ENCODE measurements at regions not wholly inside any gene's neighbourhood (a gene's known extent, or its start where the extent isn't known, plus 50 kb on each side); places are given as distances from the start of the nearest gene placed in this dataset.

DNA sequence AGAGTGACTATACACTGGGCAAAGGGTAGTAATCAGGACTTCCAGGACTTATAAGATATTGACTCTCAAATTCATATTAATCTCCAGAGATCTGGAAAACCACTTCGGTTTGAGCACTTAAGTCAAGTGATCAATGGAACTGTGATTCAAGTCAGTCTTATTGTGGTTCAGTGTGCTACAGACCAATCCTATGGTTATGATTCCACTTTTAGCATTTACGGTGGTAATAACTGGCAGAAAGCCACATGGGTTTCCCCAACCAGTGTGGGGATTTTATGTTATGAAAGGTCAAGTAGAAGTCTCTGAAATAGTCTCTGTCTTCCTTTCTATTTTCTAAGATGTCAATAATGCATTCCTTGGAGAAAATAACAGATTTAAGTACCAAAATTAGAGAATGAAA, 151.3 kb upstream of the NEGR1 start:
- dilution Hi-C loops (cut with MboI; ENCODE audit: extremely low pct_ligation_motif_present, low sequenced_read_pairs) = no loop called here
- H2AFZ ChIP-seq (ENCODE audit: low read depth, low read length) = no peak overlapping the region

DNA sequence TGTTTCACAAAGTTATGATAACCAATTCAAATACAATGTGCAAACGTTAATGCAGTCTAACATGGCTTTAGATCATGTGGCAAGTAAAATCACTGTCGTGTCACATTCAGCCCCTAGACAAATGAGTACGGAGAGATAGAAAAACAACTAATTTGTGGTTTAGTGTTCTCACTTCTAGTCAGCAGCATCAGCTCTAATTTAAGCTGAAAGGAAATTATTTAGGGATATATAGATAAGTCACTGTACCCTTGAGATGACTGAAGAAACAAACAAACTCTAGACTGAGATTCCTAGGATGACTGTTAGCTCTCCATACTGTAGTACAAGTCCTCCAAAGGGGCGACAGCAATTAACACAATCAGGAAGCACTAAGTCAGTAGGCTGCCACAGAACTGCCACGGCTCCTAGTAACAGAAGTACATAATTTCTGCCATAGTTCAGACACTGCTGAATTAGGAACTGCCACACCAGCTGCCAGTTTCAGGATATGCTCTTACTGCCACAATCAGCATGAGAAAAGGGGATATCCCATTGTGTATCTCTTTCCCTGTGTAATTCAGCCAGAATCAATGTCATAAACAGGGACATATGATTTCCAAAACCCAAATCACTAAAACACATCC, 150.4 kb upstream of the NEGR1 start:
- Histone ChIP-seq H2AFZ (ENCODE audit: low read depth, low read length) (no peak overlapping the region), H3K9me1 (replicated peaks; ENCODE audit: control insufficient read depth, extremely low read depth, insufficient read depth, low read length) (no peaks in the 10 kb centered on the region), H3K27ac (ENCODE audit: insufficient read depth, low read depth, low read length) (no peak overlapping the region), H3K4me2 (ENCODE audit: insufficient read depth, low read length) (no peak overlapping the region), H3K9me3 (replicated peaks; ENCODE audit: control insufficient read depth, insufficient read depth, low read length) (no peaks in the 10 kb centered on the region), H3K79me2 (ENCODE audit: control insufficient read depth, insufficient read depth, low read length) (no peaks in the 10 kb centered on the region), H3K36me3 (ENCODE audit: control insufficient read depth in 2 of 2, extremely low read depth in 1 of 2, insufficient read depth in 2 of 2, low read length in 2 of 2) (no peaks in the 10 kb centered on the region), H4K20me1 (replicated peaks; ENCODE audit: control insufficient read depth, extremely low read depth, insufficient read depth, low read length) (no peaks in the 10 kb centered on the region), H3K27me3 (ENCODE audit: control insufficient read depth in 2 of 2, insufficient read depth in 2 of 2, low read length in 2 of 2) (no peaks in the 10 kb centered on the region), H3K9ac (replicated peaks; ENCODE audit: extremely low read depth, insufficient read depth, low read length) (no peak overlapping the region), H3K4me1 (ENCODE audit: control insufficient read depth, extremely low read depth, insufficient read depth, low read length) (peaks cover 1% of the 10 kb centered on the region), H3K4me3 (replicated peaks in 1 of 3; ENCODE audit: insufficient read depth in 1 of 3, low read depth in 1 of 3, low read length in 3 of 3) (no peak overlapping the region)
- ChIA-PET POLR2A (no interaction called here), CTCF (interaction anchor here (1.0 kb wide), 1 partner anchor 65 kb away, joined by 3 read pairs; no protein-coding TSS in a partner anchor)
- FAIRE-seq (no peak), DNase-seq (ENCODE audit: low read depth, low spot score) (no peak)
- no TSS peak for BruUV-seq (replicated peaks)
- TF ChIP-seq POLR2AphosphoS5 (IDR thresholded peaks at IDR 0.05; ENCODE audit: insufficient read depth, low read depth, low read length) = no peak
- no peak for TF ChIP-seq GATA2 (IDR thresholded peaks at IDR 0.05; ENCODE audit: insufficient read depth, insufficient read length, low read depth, low read length)
- no peak for TF ChIP-seq MYC (IDR thresholded peaks at IDR 0.05; ENCODE audit: low read depth, low read length)
- TF ChIP-seq POLR2A (IDR thresholded peaks at IDR 0.05; ENCODE audit: low read depth, low read length) = no peak
- no peak for TF ChIP-seq JUN (IDR thresholded peaks at IDR 0.05; ENCODE audit: borderline replicate concordance, insufficient read depth, insufficient read length, low read depth)
- TF ChIP-seq EZH2 (IDR thresholded peaks at IDR 0.05; ENCODE audit: borderline replicate concordance, low read depth, low read length, severe bottlenecking) = no peak
- no peak for TF ChIP-seq FOS (IDR thresholded peaks at IDR 0.05; ENCODE audit: borderline replicate concordance, insufficient read depth, low read length)
- TF ChIP-seq, protein P1, sequence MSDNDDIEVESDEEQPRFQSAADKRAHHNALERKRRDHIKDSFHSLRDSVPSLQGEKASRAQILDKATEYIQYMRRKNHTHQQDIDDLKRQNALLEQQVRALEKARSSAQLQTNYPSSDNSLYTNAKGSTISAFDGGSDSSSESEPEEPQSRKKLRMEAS (IDR thresholded peaks at IDR 0.05; ENCODE audit: insufficient read depth, insufficient read length) = no peak
- TF ChIP-seq, protein P2, sequence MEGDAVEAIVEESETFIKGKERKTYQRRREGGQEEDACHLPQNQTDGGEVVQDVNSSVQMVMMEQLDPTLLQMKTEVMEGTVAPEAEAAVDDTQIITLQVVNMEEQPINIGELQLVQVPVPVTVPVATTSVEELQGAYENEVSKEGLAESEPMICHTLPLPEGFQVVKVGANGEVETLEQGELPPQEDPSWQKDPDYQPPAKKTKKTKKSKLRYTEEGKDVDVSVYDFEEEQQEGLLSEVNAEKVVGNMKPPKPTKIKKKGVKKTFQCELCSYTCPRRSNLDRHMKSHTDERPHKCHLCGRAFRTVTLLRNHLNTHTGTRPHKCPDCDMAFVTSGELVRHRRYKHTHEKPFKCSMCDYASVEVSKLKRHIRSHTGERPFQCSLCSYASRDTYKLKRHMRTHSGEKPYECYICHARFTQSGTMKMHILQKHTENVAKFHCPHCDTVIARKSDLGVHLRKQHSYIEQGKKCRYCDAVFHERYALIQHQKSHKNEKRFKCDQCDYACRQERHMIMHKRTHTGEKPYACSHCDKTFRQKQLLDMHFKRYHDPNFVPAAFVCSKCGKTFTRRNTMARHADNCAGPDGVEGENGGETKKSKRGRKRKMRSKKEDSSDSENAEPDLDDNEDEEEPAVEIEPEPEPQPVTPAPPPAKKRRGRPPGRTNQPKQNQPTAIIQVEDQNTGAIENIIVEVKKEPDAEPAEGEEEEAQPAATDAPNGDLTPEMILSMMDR (IDR thresholded peaks at IDR 0.05; ENCODE audit: extremely low read depth in 1 of 2, insufficient read depth in 1 of 2, low read depth in 1 of 2, low read length in 2 of 2) = no peak
- intact Hi-C loops (cut with micrococcal nuclease) = no loop called here
- dilution Hi-C loops (cut with MboI; ENCODE audit: extremely low pct_ligation_motif_present, low sequenced_read_pairs) = no loop called here

More for the DNA sequence above, 151.3 kb upstream of the NEGR1 start:
- no peak for FAIRE-seq
- no peak overlapping the region for H3K9ac ChIP-seq (replicated peaks; ENCODE audit: extremely low read depth, insufficient read depth, low read length)
- H4K20me1 ChIP-seq (replicated peaks; ENCODE audit: control insufficient read depth, extremely low read depth, insufficient read depth, low read length) = no peaks in the 10 kb centered on the region
- H3K79me2 ChIP-seq (ENCODE audit: control insufficient read depth, insufficient read depth, low read length) = no peaks in the 10 kb centered on the region
- H3K4me3 ChIP-seq (replicated peaks in 1 of 3; ENCODE audit: insufficient read depth in 1 of 3, low read depth in 1 of 3, low read length in 3 of 3) = no peak overlapping the region
- POLR2A ChIA-PET = no interaction called here
- no TSS peak for BruUV-seq (replicated peaks)
- H3K4me1 ChIP-seq (ENCODE audit: control insufficient read depth, extremely low read depth, insufficient read depth, low read length) = peaks cover 8% of the 10 kb centered on the region
- no peaks in the 10 kb centered on the region for H3K9me1 ChIP-seq (replicated peaks; ENCODE audit: control insufficient read depth, extremely low read depth, insufficient read depth, low read length)
- H3K9me3 ChIP-seq (replicated peaks; ENCODE audit: control insufficient read depth, insufficient read depth, low read length) = no peaks in the 10 kb centered on the region
- H3K36me3 ChIP-seq (ENCODE audit: control insufficient read depth in 2 of 2, extremely low read depth in 1 of 2, insufficient read depth in 2 of 2, low read length in 2 of 2) = no peaks in the 10 kb centered on the region
- TF ChIP-seq GATA2 (IDR thresholded peaks at IDR 0.05; ENCODE audit: insufficient read depth, insufficient read length, low read depth, low read length) = no peak
- TF ChIP-seq, protein P1 (IDR thresholded peaks at IDR 0.05; ENCODE audit: insufficient read depth, insufficient read length) = no peak
- H3K27ac ChIP-seq (ENCODE audit: insufficient read depth, low read depth, low read length) = no peak overlapping the region
- no peak for DNase-seq (ENCODE audit: low read depth, low spot score)
- intact Hi-C loops (cut with micrococcal nuclease) = no loop called here
- H3K27me3 ChIP-seq (ENCODE audit: control insufficient read depth in 2 of 2, insufficient read depth in 2 of 2, low read length in 2 of 2) = no peaks in the 10 kb centered on the region
- no peak overlapping the region for H3K4me2 ChIP-seq (ENCODE audit: insufficient read depth, low read length)
- CTCF ChIA-PET = interaction anchor here (1.0 kb wide), 1 partner anchor 66 kb away, joined by 3 read pairs; no protein-coding TSS in a partner anchor

Measured in endothelial cell of umbilical vein (primary cell).